HEK293 (cell line): ENCODE measurements at regions not wholly inside any gene's neighbourhood (a gene's known extent, or its start where the extent isn't known, plus 50 kb on each side); places are given as distances from the start of the nearest gene placed in this dataset.

Experiments used
- CTCF ChIA-PET: fragments of 350-600 bp; formaldehyde crosslinking; extraction: SDS; loops from one replicate; lab custom pipeline; 2021; ENCODE audit warnings: antibody characterized with exemption; lab: Yijun Ruan, JAX
- POLR2A ChIA-PET: fragments of 300-600 bp; formaldehyde crosslinking; extraction: SDS; loops from one replicate; lab custom pipeline; 2020; ENCODE audit warnings: antibody characterized with exemption, inconsistent platforms; lab: Yijun Ruan, JAX
- H3K27ac ChIP-seq: fragments of 200-500 bp; sonication (Bioruptor generic); 2 replicates; pipeline ENCODE4 v1.5.1; 2014; ENCODE audit warnings: low read depth, low read length, control low read depth, inconsistent platforms; ENCODE audit errors: extremely low read depth
- H3K36me3 ChIP-seq, 2 experiments: fragments of 200-500 bp in 1 of 2; sonication (Bioruptor generic) in 1 of 2; 1 replicate in 1 of 2; 2 replicates in 1 of 2; pipeline ENCODE4 v1.5.1; 2014 to 2017; ENCODE audit warnings: inconsistent platforms in 2 of 2, low read length in 2 of 2; ENCODE audit not compliant: control insufficient read depth in 2 of 2, insufficient read depth in 1 of 2
- H3K4me1 ChIP-seq: fragments of 200-500 bp; sonication (Bioruptor generic); 2 replicates; pipeline ENCODE4 v1.5.1; 2014; ENCODE audit warnings: mild to moderate bottlenecking, low read length, inconsistent platforms; ENCODE audit not compliant: control insufficient read depth, insufficient read depth
- H3K4me3 ChIP-seq: 2 replicates; pipeline ENCODE4 v1.5.1; 2011; ENCODE audit warnings: low read depth, mild to moderate bottlenecking, control low read depth, low read length, moderate library complexity
- H3K9me3 ChIP-seq: fragments of 200-500 bp; sonication (Bioruptor generic); 2 replicates; pipeline ENCODE4 v1.5.1; 2014; ENCODE audit warnings: low read depth, low read length, inconsistent platforms; ENCODE audit not compliant: control insufficient read depth, insufficient read depth
- BCL11A ChIP-seq: fragments of 450-650 bp; formaldehyde crosslinking; IDR thresholded peaks from 2 replicates; pipeline ENCODE4 v1.5.1; 2016; ENCODE audit warnings: low read depth, missing biosample characterization, missing genetic modification characterization
- IKZF3 ChIP-seq: fragments of 450-650 bp; IDR thresholded peaks from 2 replicates; pipeline ENCODE4 v1.5.0; 2018; ENCODE audit warnings: missing biosample characterization, mild to moderate bottlenecking, missing genetic modification characterization, moderate library complexity
- MZF1 ChIP-seq: fragments of 450-650 bp; formaldehyde crosslinking; IDR thresholded peaks from 2 replicates; pipeline ENCODE4 v1.5.1; 2017; ENCODE audit warnings: missing biosample characterization, missing genetic modification characterization, borderline replicate concordance
- TCF7L2 ChIP-seq: IDR thresholded peaks from 2 replicates; pipeline ENCODE4 v1.6.1; 2011; ENCODE audit warnings: low read depth, mild to moderate bottlenecking, inconsistent platforms, low read length, moderate library complexity, borderline replicate concordance
- ZBTB21 ChIP-seq: fragments of 450-650 bp; formaldehyde crosslinking; IDR thresholded peaks from 2 replicates; pipeline ENCODE4 v1.5.1; 2017; ENCODE audit warnings: missing biosample characterization, missing genetic modification characterization
- ZFHX2 ChIP-seq: fragments of 450-650 bp; formaldehyde crosslinking; conservative IDR thresholded peaks from 2 replicates; pipeline ENCODE4 v1.5.1; 2016; ENCODE audit warnings: missing biosample characterization, missing genetic modification characterization
- ZNF138 ChIP-seq: fragments of 450-650 bp; formaldehyde crosslinking; IDR thresholded peaks from 2 replicates; pipeline ENCODE4 v1.5.1; 2016; ENCODE audit warnings: missing biosample characterization, missing genetic modification characterization, borderline replicate concordance
- ZNF175 ChIP-seq: fragments of 450-650 bp; formaldehyde crosslinking; IDR thresholded peaks from 2 replicates; pipeline ENCODE4 v1.5.1; 2016; ENCODE audit warnings: missing biosample characterization, missing genetic modification characterization
- ZNF184 ChIP-seq: fragments of 450-650 bp; IDR thresholded peaks from 2 replicates; pipeline ENCODE4 v1.5.1; 2018; ENCODE audit warnings: missing biosample characterization, mild to moderate bottlenecking, missing genetic modification characterization
- ZNF2 ChIP-seq: fragments of 450-650 bp; formaldehyde crosslinking; IDR thresholded peaks from 2 replicates; pipeline ENCODE4 v1.5.1; 2016; ENCODE audit warnings: missing biosample characterization, missing genetic modification characterization
- ZNF37A ChIP-seq: fragments of 450-650 bp; IDR thresholded peaks from 2 replicates; pipeline ENCODE4 v1.5.1; 2018; ENCODE audit warnings: missing biosample characterization, missing genetic modification characterization
- ZNF473 ChIP-seq: fragments of 450-650 bp; formaldehyde crosslinking; IDR thresholded peaks from 2 replicates; pipeline ENCODE4 v1.5.1; 2017; ENCODE audit warnings: missing biosample characterization, missing genetic modification characterization
- ZNF48 ChIP-seq: fragments of 450-650 bp; formaldehyde crosslinking; IDR thresholded peaks from 2 replicates; pipeline ENCODE4 v1.5.1; 2016; ENCODE audit warnings: missing biosample characterization, missing genetic modification characterization
- ZNF514 ChIP-seq: fragments of 450-650 bp; formaldehyde crosslinking; IDR thresholded peaks from 2 replicates; pipeline ENCODE4 v1.5.1; 2016; ENCODE audit warnings: missing biosample characterization, missing genetic modification characterization
- ZNF548 ChIP-seq: fragments of 450-650 bp; formaldehyde crosslinking; IDR thresholded peaks from 2 replicates; pipeline ENCODE4 v1.5.1; 2016; ENCODE audit warnings: missing biosample characterization, missing genetic modification characterization
- ZNF571 ChIP-seq: fragments of 450-650 bp; formaldehyde crosslinking; IDR thresholded peaks from 2 replicates; pipeline ENCODE4 v1.5.0; 2017; ENCODE audit warnings: missing biosample characterization, missing genetic modification characterization
- ZNF776 ChIP-seq: fragments of 450-650 bp; formaldehyde crosslinking; IDR thresholded peaks from 2 replicates; pipeline ENCODE4 v1.5.0; 2017; ENCODE audit warnings: missing biosample characterization, missing genetic modification characterization, borderline replicate concordance
- ZSCAN23 ChIP-seq: fragments of 450-650 bp; formaldehyde crosslinking; IDR thresholded peaks from 2 replicates; pipeline ENCODE4 v1.5.1; 2016; ENCODE audit warnings: missing biosample characterization, missing genetic modification characterization
- ZSCAN30 ChIP-seq: fragments of 450-650 bp; IDR thresholded peaks from 2 replicates; pipeline ENCODE4 v1.5.1; 2018; ENCODE audit warnings: missing biosample characterization, mild to moderate bottlenecking, missing genetic modification characterization, moderate library complexity
- TF ChIP-seq, protein P1 (sequence below): IDR thresholded peaks from 2 replicates; pipeline ENCODE4 v1.6.1; 2011; ENCODE audit warnings: mild to moderate bottlenecking, low read depth, low read length, borderline replicate concordance
- TF ChIP-seq, protein P2 (sequence below): fragments of 450-650 bp; formaldehyde crosslinking; IDR thresholded peaks from 2 replicates; pipeline ENCODE4 v1.5.1; 2016; ENCODE audit warnings: missing biosample characterization, missing genetic modification characterization, low read depth
- TF ChIP-seq, protein P3 (sequence below): fragments of 450-650 bp; formaldehyde crosslinking; IDR thresholded peaks from 2 replicates; pipeline ENCODE4 v1.5.1; 2016; ENCODE audit warnings: missing biosample characterization, missing genetic modification characterization
- TF ChIP-seq, protein P4 (sequence below): fragments of 450-650 bp; IDR thresholded peaks from 2 replicates; pipeline ENCODE4 v1.5.1; 2018; ENCODE audit warnings: missing biosample characterization, mild to moderate bottlenecking, missing genetic modification characterization

DNA sequence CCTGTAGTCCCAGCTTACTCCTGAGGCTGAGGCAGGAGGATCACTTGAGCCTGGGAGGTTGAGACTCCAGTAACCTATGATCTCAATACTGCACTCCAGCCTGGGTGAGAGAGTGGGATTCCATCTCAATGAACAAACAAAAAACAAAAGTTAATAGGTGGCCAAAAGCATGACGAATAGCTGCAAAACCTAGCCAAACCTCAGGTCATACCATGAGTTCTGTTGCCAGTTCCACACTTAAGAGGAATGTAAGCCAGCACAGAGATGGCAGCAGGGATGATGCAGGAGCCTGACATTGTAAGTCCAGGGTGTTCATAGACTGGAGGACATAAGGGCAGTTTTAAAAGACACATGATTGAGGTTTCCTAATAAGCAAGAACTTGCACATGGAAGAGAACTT, 55.3 kb upstream of the RMDN2 start:
- H3K27ac ChIP-seq = no peak overlapping the region
- CTCF ChIA-PET = interaction anchor here (1.2 kb wide), 1 partner anchor 8 kb away, joined by 8 read pairs; no protein-coding TSS in a partner anchor
- TF ChIP-seq ZNF571 (tag by site-specific recombination) (no peak), MZF1 (no peak), TCF7L2 (no peak), ZNF138 (tag by site-specific recombination) (no peak)
- TF ChIP-seq, protein P1, sequence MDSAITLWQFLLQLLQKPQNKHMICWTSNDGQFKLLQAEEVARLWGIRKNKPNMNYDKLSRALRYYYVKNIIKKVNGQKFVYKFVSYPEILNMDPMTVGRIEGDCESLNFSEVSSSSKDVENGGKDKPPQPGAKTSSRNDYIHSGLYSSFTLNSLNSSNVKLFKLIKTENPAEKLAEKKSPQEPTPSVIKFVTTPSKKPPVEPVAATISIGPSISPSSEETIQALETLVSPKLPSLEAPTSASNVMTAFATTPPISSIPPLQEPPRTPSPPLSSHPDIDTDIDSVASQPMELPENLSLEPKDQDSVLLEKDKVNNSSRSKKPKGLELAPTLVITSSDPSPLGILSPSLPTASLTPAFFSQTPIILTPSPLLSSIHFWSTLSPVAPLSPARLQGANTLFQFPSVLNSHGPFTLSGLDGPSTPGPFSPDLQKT = no peak
- TF ChIP-seq, all 188 proteins: peak for 0

DNA sequence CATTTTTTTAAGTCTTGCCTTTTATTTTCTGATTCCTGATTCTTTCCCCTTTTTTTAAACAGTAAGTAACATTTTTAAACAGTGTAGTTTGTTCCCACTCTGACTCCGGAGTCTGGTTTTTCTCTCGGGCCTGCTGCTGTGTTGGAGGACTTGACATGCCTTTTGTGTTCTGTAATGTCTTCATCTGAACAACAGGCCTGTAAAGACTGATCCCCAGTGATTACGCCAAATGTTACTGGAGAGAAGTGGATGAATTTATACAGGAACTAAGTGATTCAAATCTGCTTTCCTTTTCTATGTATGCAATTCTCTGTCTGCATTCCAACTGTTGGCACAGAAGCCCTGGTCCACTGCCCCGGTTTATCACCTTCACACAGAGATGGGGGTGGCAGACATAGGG, 54.3 kb upstream of the RMDN2 start:
- TF ChIP-seq ZBTB21 (tag by site-specific recombination) (no peak), ZNF514 (tag by site-specific recombination) (no peak), ZNF184 (no peak), BCL11A (tag by site-specific recombination) (no peak), TCF7L2 (no peak), ZNF548 (tag by site-specific recombination) (no peak), ZNF175 (tag by site-specific recombination) (no peak), ZNF473 (no peak)
- TF ChIP-seq, protein P2, sequence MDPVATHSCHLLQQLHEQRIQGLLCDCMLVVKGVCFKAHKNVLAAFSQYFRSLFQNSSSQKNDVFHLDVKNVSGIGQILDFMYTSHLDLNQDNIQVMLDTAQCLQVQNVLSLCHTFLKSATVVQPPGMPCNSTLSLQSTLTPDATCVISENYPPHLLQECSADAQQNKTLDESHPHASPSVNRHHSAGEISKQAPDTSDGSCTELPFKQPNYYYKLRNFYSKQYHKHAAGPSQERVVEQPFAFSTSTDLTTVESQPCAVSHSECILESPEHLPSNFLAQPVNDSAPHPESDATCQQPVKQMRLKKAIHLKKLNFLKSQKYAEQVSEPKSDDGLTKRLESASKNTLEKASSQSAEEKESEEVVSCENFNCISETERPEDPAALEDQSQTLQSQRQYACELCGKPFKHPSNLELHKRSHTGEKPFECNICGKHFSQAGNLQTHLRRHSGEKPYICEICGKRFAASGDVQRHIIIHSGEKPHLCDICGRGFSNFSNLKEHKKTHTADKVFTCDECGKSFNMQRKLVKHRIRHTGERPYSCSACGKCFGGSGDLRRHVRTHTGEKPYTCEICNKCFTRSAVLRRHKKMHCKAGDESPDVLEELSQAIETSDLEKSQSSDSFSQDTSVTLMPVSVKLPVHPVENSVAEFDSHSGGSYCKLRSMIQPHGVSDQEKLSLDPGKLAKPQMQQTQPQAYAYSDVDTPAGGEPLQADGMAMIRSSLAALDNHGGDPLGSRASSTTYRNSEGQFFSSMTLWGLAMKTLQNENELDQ (tag by site-specific recombination) = no peak
- TF ChIP-seq, all 188 proteins: peak for 0
- Histone ChIP-seq H3K4me1 (no peaks in the 10 kb centered on the region), H3K36me3 (no peaks in the 10 kb centered on the region), H3K27ac (no peak overlapping the region), H3K4me3 (no peak overlapping the region), H3K9me3 (no peaks in the 10 kb centered on the region)
- CTCF ChIA-PET = interaction anchor here (0.7 to 8.3 kb wide), 3 partner anchors 297 to 456 kb away, joined by 3 to 122 read pairs (median 3); no protein-coding TSS in a partner anchor
- POLR2A ChIA-PET = no interaction called here

More for the DNA sequence above, 55.3 kb upstream of the RMDN2 start:
- POLR2A ChIA-PET = no interaction called here
- H3K4me3 ChIP-seq = no peak overlapping the region
- no peaks in the 10 kb centered on the region for H3K9me3 ChIP-seq
- no peaks in the 10 kb centered on the region for H3K4me1 ChIP-seq
- H3K36me3 ChIP-seq = no peaks in the 10 kb centered on the region

DNA sequence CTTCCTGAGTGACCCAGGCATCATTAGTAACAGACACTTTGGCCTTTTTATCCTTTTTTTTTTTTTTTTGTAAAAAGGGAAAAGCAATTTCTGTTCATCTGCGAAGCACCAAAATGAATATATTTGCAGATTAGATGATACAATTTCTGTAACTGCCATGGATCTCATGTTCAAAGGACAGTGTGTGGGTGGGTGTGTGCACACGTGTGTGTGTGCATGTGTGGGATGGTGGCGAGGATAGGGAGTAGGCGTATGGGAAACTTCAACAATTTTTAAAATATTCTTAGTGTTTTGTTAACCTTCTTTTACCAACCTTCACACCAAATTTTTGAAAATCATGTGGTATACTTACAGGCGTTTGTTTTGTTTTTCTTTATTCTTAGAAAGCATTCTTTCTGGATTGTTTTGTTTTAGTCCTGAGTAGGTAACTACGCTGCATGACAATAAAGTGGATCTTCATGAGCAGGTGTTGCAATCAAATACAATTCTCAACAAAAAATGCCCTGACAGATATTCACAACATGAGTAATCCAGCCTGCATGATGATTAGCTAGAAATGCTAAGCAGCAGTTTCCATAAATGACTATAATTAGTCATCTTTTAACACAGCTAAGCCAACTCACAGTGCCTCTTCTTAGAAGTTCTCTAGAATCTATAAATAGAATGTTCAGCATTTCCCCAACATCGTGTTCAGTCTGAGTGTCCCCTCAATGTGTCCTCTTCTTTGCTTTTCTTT, 53.5 kb upstream of the RMDN2 start:
- H3K27ac ChIP-seq = no peak overlapping the region
- no peaks in the 10 kb centered on the region for H3K4me1 ChIP-seq
- no peak overlapping the region for H3K4me3 ChIP-seq
- H3K9me3 ChIP-seq = no peaks in the 10 kb centered on the region
- CTCF ChIA-PET = interaction anchor here (0.6 to 8.3 kb wide), 6 partner anchors 297 to 481 kb away, joined by 3 to 122 read pairs (median 4); no protein-coding TSS in a partner anchor
- POLR2A ChIA-PET = no interaction called here
- H3K36me3 ChIP-seq = no peaks in the 10 kb centered on the region
- TF ChIP-seq ZNF2 (no peak), ZNF776 (tag by site-specific recombination) (no peak), ZNF48 (no peak), ZSCAN30 (tag by site-specific recombination) (no peak), ZNF37A (tag by site-specific recombination) (no peak), ZSCAN23 (tag by site-specific recombination) (no peak), ZFHX2 (tag by site-specific recombination) (peak; percentile 76), IKZF3 (tag by site-specific recombination) (no peak)
- TF ChIP-seq, protein P3, sequence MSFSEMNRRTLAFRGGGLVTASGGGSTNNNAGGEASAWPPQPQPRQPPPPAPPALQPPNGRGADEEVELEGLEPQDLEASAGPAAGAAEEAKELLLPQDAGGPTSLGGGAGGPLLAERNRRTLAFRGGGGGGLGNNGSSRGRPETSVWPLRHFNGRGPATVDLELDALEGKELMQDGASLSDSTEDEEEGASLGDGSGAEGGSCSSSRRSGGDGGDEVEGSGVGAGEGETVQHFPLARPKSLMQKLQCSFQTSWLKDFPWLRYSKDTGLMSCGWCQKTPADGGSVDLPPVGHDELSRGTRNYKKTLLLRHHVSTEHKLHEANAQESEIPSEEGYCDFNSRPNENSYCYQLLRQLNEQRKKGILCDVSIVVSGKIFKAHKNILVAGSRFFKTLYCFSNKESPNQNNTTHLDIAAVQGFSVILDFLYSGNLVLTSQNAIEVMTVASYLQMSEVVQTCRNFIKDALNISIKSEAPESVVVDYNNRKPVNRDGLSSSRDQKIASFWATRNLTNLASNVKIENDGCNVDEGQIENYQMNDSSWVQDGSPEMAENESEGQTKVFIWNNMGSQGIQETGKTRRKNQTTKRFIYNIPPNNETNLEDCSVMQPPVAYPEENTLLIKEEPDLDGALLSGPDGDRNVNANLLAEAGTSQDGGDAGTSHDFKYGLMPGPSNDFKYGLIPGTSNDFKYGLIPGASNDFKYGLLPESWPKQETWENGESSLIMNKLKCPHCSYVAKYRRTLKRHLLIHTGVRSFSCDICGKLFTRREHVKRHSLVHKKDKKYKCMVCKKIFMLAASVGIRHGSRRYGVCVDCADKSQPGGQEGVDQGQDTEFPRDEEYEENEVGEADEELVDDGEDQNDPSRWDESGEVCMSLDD (tag by site-specific recombination) = no peak
- TF ChIP-seq, protein P4, sequence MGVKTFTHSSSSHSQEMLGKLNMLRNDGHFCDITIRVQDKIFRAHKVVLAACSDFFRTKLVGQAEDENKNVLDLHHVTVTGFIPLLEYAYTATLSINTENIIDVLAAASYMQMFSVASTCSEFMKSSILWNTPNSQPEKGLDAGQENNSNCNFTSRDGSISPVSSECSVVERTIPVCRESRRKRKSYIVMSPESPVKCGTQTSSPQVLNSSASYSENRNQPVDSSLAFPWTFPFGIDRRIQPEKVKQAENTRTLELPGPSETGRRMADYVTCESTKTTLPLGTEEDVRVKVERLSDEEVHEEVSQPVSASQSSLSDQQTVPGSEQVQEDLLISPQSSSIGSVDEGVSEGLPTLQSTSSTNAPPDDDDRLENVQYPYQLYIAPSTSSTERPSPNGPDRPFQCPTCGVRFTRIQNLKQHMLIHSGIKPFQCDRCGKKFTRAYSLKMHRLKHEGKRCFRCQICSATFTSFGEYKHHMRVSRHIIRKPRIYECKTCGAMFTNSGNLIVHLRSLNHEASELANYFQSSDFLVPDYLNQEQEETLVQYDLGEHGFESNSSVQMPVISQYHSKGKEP (tag by site-specific recombination) = no peak
